Prostate gland (tissue), 2 donors: ENCODE measurements at regions not wholly inside any gene's neighbourhood (a gene's known extent, or its start where the extent isn't known, plus 50 kb on each side); places are given as distances from the start of the nearest gene placed in this dataset.

Source experiments
- CTCF ChIP-seq, 4 experiments: fragments of 200-600 bp in 2 of 4; fragments of 450-650 bp in 2 of 4; sonication (generic) in 2 of 4; IDR thresholded peaks; 1 replicate in 3 of 4; 2 replicates in 1 of 4; pipeline ENCODE4 v1.5.1; 2016 to 2019; ENCODE audit warnings: antibody characterized with exemption in 4 of 4, mild to moderate bottlenecking in 2 of 4, moderate library complexity in 2 of 4
- POLR2A ChIP-seq: fragments of 450-650 bp; IDR thresholded peaks from one replicate; pipeline ENCODE4 v1.6.1; 2016; ENCODE audit warnings: antibody characterized with exemption, mild to moderate bottlenecking

- no peak for TF ChIP-seq CTCF (IDR thresholded peaks at IDR 0.05)
- no peak for TF ChIP-seq POLR2A
These were observed 618.6 kb downstream of the RWDD3 start for GRCh38 chr1:95852483-95853070.
